Inflammatory macrophage treated with lipopolysaccharide for 4 hours (primary cell): ENCODE measurements at regions not wholly inside any gene's neighbourhood (a gene's known extent, or its start where the extent isn't known, plus 50 kb on each side); places are given as distances from the start of the nearest gene placed in this dataset.
A peak's percentile ranks its signal among the peaks of the same experiment; 100 is the strongest.

Experiments
- DNase-seq: peaks from one replicate; pipeline ENCODE4 v3.0.0-alpha.2; 2020

GRCh38 chr2:45134014-45134413, 124.8 kb upstream of the SIX2 start:
- peak; percentile 43 for DNase-seq

DNA sequence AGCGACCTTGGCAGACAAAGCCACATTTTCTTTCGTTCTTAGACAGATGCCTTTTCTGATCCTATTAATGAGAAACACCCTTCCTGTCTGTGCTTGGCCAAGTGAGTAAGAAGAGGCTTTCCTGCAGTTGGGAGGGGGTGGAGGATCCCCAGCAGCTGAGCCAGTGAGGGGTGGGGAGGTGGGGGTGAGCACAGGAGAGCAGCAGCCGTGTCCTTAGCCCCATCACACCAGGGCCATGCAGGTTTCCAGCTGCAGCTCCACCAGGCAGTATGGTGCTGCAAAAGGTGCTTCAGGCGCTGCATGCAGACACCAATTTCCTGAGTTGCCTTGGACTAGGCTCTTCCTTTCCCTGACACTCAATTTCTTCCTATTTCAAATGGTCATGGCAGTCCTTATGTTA, 123.3 kb upstream of the SIX2 start:
- DNase-seq = no peak

GRCh38 chr2:45131587-45131986, 122.3 kb upstream of the SIX2 start:
- no peak for DNase-seq

GRCh38 chr2:45130736-45131135, 121.5 kb upstream of the SIX2 start:
- DNase-seq = peak; percentile 83

DNA sequence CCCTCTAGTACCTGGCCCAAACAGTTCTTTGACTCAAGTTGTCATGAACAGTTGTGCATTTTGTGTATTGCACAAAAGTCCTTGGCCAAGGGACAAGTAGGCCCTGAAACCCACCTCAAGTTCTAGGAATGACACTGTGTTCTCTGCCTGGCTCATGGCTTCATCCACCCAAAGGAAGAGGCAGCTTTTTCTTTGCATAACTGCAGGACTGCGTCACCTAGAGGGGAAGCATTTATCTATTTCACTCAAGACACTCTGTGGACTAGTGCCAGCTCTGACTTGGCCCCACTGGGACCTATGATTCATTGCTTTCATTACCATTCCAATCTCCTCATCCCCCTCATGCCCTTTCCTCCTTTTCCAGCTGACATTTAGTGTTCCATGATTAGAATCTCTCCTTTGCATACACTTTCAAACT, 119.3 kb upstream of the SIX2 start:
- peak; percentile 34 for DNase-seq

GRCh38 chr2:45127891-45128290, 118.6 kb upstream of the SIX2 start:
- no peak for DNase-seq

DNA sequence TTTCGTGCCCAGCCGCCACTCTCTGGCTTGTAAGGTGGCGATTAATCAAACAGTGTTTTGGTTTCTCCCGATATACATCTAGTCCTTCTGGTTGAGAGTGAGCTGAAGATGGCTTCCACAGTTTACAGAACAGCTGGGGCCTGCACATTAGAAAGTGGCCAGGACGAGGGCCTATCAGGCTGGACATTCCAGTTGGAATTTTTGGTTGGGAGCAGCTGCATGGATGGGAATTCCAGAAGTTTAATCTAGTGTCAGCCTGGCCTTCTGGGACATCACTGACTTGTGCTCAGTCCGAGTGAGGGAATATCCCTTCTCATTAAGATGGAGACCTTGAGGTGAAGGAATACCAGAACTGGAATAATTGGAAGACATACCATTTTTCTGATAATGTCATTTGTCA, 118.1 kb upstream of the SIX2 start:
- DNase-seq = no peak

- no peak for DNase-seq
Observed at GRCh38 chr2:45125232-45125631, 116.0 kb upstream of the SIX2 start.

DNA sequence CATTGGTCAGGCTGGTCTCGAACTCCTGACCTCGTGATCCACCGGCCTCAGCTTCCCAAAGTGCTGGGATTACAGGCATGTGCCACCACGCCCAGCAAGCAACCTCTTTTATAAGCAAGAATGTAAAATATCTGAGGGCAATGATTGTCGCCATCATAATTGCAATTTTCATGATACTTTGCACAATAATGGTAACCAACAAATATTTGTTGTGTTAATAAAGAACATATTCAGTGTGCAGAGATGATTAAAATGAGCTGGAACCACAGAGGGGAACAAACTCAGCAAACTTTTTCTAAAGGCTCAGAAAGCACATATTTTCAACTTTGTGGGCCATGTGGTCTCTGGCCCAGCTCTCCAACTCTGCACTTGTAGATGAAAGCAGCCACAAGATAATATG, 115.2 kb upstream of the SIX2 start:
- no peak for DNase-seq

GRCh38 chr2:45123521-45124191, 114.4 kb upstream of the SIX2 start:
- no peak for DNase-seq

DNA sequence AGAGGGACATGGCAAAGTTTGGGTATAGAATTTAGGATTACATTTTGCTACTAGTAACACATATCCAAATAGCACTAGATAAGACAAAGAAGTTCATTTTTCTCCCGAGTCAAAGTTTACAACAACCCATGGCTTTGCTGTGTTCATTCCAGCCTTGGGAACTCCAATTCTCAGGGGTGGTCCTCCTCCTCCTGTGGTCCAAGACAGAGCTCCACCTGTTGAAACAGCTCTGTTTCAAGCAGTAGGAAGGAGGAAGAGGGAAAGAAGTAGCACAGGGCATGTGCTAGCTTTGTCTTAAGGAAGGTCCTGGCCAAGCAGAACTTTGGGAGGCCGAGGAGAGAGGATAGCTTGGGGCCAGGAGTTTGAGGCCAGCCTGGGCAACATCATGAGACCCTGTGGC, 113.8 kb upstream of the SIX2 start:
- DNase-seq = no peak

- no peak for DNase-seq
Observed at GRCh38 chr2:45121236-45121927, 112.1 kb upstream of the SIX2 start.

GRCh38 chr2:45120546-45120945, 111.3 kb upstream of the SIX2 start:
- DNase-seq = no peak

DNA sequence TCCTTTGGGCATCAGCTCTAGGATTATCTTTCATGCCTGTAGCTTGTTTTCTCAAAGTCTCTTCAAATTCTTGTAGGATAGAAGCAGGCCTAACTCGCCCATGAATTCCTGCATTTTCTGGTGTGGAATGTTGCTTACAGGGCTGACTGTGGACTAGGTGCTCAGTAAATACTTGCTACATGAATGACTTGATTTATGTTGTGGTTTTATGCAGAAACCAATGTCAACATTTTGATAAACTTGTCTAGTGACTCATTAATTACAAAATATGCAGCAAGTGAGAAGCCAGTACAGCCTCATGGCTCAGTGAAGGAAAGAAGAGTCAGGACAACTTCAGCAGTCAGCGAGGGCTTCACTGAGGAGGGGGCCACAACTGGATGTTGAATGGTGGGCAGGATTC, 110.6 kb upstream of the SIX2 start:
- DNase-seq = no peak

DNA sequence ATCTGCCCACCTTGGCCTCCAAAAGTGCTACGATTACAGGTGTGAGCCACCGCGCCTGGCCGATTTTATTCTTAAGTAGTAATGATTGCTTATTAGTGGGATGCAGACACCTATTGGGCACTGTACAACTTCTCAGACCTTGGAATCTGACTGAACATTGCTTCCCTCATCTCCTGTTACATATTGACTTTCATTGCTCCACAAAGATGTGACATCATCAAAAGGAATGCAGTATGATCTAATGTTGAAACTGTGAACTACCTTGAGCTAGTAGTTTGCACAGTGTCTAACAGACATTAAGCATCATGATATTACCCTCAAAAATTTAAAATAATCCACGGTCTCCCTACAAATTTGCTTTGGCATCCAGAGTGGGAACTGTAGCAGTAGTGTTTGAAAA, 109.8 kb upstream of the SIX2 start:
- DNase-seq = no peak

DNA sequence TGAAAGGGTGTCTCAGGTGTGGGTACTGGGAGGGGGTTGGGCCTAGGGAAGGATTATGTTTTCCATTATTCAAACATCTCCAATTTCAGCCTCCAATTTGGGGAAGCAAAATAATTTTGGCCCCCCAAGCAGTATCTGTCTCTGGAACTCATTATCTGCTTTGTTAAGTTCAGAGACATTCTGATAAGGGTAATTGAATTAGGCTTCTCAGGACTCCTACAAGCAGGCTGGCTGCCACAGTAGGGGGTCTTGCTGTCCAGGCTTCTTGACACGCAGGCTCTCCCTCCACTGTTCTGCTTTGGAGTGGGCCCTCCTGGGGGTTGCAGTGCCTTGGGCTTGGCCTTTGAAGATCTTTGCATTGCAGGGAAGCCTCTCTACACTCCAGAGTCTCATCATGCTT, 108.1 kb upstream of the SIX2 start:
- no peak for DNase-seq

DNA sequence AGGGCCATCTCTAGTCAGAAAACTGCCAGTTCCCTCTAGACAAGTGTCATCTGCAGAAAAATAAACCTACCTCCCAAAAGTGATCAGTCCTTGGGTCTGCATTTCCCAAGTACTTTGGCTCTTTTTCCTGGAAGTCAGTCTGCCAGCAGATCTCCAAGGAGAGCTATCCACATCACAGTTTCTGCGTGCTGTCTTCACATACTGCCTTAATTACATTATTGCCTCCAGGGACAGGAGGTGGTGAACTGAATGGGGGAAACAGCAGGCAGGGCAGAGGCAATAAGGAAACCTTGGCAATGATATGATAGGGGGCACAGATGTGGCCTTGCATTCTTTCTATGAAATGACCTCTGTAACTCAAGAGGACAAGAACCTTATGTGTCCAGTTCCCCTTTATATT, 105.9 kb upstream of the SIX2 start:
- no peak for DNase-seq

DNA sequence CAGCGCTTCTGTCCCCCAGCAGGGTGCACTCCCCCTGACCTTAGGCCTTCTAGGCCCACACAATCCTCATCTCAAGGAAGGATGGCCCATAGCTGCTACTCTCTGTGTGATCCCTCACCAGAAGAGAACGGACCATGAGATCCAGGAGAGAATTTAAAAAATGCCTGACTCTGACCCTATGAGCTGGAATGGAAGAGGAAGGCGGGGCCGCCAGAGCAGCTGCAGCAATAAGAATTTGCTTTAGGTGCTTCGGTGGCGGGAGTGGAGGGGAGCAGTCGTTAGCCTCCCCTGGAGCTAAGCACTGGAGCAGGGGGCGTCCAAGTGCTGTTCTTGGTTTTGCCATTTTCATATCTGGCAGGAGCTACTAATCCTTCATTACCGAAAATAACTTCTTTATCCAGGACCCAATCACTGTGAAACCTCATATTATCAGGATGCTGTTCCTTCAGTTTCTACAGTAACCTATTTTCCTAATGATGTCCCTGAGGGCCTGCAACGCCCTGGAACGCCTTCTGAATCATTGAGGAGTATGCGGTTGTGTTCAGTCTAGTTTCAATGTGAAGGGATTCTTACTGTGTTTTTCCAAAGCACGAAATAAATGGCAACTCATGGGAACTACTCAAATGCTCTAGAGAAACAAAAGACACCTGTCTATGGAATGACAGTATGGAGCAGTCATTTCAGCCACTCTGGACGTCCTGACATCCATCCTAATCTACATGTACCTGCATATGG, 105.1 kb upstream of the SIX2 start:
- no peak for DNase-seq

DNA sequence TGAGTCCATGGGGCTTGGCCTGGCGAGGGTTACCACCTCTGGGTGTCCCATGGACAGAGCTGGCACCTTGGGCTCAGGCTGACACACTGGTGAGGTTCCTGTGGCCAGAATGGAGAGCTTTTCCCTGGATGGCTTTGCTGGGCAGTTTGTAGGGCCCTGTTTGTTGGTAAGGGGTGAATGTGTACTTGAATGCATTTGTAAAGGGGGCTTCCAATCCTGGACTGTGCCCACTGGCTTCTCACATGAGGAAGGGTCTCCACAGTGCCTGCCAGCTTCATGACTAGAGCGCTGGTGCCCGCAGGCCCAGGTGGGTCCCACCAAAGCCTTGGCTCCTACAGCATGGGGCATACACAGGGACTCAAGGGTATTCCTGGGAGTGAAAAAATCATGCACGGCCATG, 103.5 kb upstream of the SIX2 start:
- DNase-seq = no peak

GRCh38 chr2:45105050-45105582, 95.9 kb upstream of the SIX2 start:
- no peak for DNase-seq

DNA sequence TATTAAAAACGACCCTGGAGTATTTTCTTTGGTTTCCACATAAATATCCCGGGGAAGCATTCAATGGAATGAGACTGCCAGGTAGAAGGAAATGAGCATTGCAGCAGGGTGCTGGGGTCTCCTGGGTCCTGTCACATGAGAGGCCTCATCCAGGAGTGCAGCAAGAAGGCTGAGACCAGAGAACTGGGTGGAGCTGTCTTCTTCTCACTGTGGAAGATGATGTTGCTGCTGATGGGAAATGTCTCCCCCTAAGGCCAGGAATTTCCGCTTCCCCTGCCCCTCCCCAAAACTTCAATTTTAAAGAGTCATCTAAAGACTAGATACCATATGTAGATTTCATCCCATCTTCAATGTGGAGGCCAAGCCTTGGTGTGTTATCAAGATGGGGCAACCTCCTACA, 95.2 kb upstream of the SIX2 start:
- no peak for DNase-seq

GRCh38 chr2:45103351-45104345, 94.4 kb upstream of the SIX2 start:
- DNase-seq = no peak
